ENCODE measurements at regions not wholly inside any gene's neighbourhood (a gene's known extent, or its start where the extent isn't known, plus 50 kb on each side); places are given as distances from the start of the nearest gene placed in this dataset.

DNA sequence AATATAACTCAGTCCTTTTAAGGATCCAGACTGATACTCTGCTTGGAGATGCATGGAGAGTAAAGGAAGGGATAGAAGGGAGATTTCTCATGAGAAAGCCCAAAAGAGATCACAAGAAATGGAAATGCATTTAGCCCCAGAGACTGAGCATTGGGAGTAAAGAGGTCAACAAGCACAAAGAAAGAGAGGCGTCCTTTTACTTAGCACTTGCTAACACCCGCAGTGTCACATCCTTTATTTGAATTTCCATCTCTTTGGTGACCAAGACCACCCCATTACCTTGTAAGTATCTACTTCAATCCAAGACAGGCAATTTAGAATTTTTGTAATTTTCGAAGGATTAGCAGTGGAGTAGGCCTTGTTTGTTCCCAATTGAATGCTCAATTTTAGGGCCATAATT lies 111.8 kb upstream of the DCC start:
- no peaks in the 10 kb centered on the region for H3K27me3 ChIP-seq (ENCODE audit: insufficient read depth, low read length)

More for the DNA sequence above, 111.8 kb upstream of the DCC start:
- Histone ChIP-seq H3K9ac (ENCODE audit: extremely low read depth, insufficient read length, low read length) (no peak overlapping the region), H3K79me1 (ENCODE audit: insufficient read depth, low read depth, low read length, poor library complexity, severe bottlenecking) (no peaks in the 10 kb centered on the region), H2BK120ac (ENCODE audit: low read depth, low read length, poor library complexity, severe bottlenecking) (no peak overlapping the region), H3K56ac (ENCODE audit: insufficient read length, low read depth, low read length) (no peak overlapping the region), H4K20me1 (ENCODE audit: control insufficient read depth, insufficient read depth, insufficient read length) (no peaks in the 10 kb centered on the region), H4K8ac (replicated peaks; ENCODE audit: insufficient read length, low read depth, low read length) (no peak overlapping the region), H3K27ac (ENCODE audit: insufficient read length, low read depth, low read length) (no peak overlapping the region), H2BK12ac (ENCODE audit: insufficient read length, low read depth, low read length) (no peak overlapping the region), H2BK5ac (ENCODE audit: insufficient read length, low read length) (no peak overlapping the region), H3K4ac (ENCODE audit: low read depth, low read length) (no peak overlapping the region), H2BK15ac (ENCODE audit: low read depth, low read length) (no peak overlapping the region), H3K23me2 (ENCODE audit: insufficient read length, low read depth, low read length, poor library complexity, severe bottlenecking) (no peaks in the 10 kb centered on the region), H3K14ac (ENCODE audit: insufficient read depth, low read length) (no peak overlapping the region), H3K9me3 (ENCODE audit: control insufficient read depth, low read depth, low read length) (no peaks in the 10 kb centered on the region), H2AK5ac (ENCODE audit: insufficient read length, low read length) (no peak overlapping the region), H4K5ac (ENCODE audit: insufficient read length, low read depth, low read length) (no peak overlapping the region), H3K79me2 (ENCODE audit: insufficient read depth, low read length) (no peaks in the 10 kb centered on the region), H3K4me2 (ENCODE audit: insufficient read depth, insufficient read length, low read length) (no peak overlapping the region), H3T11ph (ENCODE audit: low read length) (no peak overlapping the region), H4K91ac (ENCODE audit: insufficient read length, low read depth, low read length) (no peak overlapping the region), H3K18ac (ENCODE audit: insufficient read length, low read depth, low read length) (no peak overlapping the region), H2AFZ (ENCODE audit: low read length) (no peak overlapping the region), H2BK20ac (ENCODE audit: low read depth, low read length, poor library complexity, severe bottlenecking) (no peak overlapping the region), H3K23ac (ENCODE audit: insufficient read length, low read depth, low read length) (no peak overlapping the region), H3K4me1 (ENCODE audit: insufficient read depth, low read length) (no peaks in the 10 kb centered on the region)
- DNase-seq: no peak
- no CpG with 5 or more reads among the region's 3 CpGs for WGBS (ENCODE audit: extremely low coverage, insufficient read length, low lambda C conversion rate)
- Mint-ChIP-seq H3K27me3 (ENCODE audit: low read depth) (no peaks in the 10 kb centered on the region), H3K9me3 (no peaks in the 10 kb centered on the region; a peak in 2 of 5 replicates), H3K36me3 (ENCODE audit: insufficient read depth in 1 of 3, low read depth in 3 of 3) (peaks cover 0 to 4% (median 0%) of the 10 kb centered on the region in 3 experiments; a peak in 1 of 7 replicates), H3K27ac (peak overlapping the region; percentile 26 to 77 (median 46); a peak in 4 of 7 replicates), H3K4me1 (peaks cover 10 to 14% of the 10 kb centered on the region in 2 experiments), H3K4me3 (peak overlapping the region in 1 of 2 experiments; percentile 27; a peak in 1 of 5 replicates)
- TF ChIP-seq, protein P1, sequence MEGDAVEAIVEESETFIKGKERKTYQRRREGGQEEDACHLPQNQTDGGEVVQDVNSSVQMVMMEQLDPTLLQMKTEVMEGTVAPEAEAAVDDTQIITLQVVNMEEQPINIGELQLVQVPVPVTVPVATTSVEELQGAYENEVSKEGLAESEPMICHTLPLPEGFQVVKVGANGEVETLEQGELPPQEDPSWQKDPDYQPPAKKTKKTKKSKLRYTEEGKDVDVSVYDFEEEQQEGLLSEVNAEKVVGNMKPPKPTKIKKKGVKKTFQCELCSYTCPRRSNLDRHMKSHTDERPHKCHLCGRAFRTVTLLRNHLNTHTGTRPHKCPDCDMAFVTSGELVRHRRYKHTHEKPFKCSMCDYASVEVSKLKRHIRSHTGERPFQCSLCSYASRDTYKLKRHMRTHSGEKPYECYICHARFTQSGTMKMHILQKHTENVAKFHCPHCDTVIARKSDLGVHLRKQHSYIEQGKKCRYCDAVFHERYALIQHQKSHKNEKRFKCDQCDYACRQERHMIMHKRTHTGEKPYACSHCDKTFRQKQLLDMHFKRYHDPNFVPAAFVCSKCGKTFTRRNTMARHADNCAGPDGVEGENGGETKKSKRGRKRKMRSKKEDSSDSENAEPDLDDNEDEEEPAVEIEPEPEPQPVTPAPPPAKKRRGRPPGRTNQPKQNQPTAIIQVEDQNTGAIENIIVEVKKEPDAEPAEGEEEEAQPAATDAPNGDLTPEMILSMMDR (conservative IDR thresholded peaks at IDR 0.05): no peak
